Right atrium auricular region (tissue), 2 donors: ENCODE measurements at regions not wholly inside any gene's neighbourhood (a gene's known extent, or its start where the extent isn't known, plus 50 kb on each side); places are given as distances from the start of the nearest gene placed in this dataset.
"Not testable (repeated sequence)": the region's sequence is repeated elsewhere in the genome, so short reads cannot be mapped to it uniquely, and the experiment has no call there.

Source experiments
- DNase-seq: peaks from one replicate; pipeline ENCODE4 v3.0.0-alpha.2; 2019; ENCODE audit warnings: low spot score
- H3K27ac ChIP-seq, 2 donors: fragments of 200-600 bp; sonication (generic); 1 replicate in 1 of 2; 2 replicates in 1 of 2; pipeline ENCODE4 v1.5.1; 2016 to 2019
- H3K27me3 ChIP-seq, 2 donors: fragments of 200-600 bp; sonication (generic); one replicate each; pipeline versions ENCODE4 v1.5.1 to v1.6.0; 2017 to 2019
- H3K36me3 ChIP-seq: fragments of 200-600 bp; sonication (generic); one replicate; pipeline ENCODE4 v1.5.1; 2016
- H3K4me1 ChIP-seq, 2 donors: fragments of 200-600 bp; sonication (generic); one replicate each; pipeline versions ENCODE4 v1.5.1 to v1.6.0; 2017 to 2019
- H3K4me3 ChIP-seq, 2 donors: fragments of 200-600 bp; sonication (generic); 1 replicate in 1 of 2; 2 replicates in 1 of 2; pipeline ENCODE4 v1.5.1; 2017 to 2019; ENCODE audit warnings: mild to moderate bottlenecking in 1 of 2, moderate library complexity in 1 of 2
- H3K9me3 ChIP-seq, 2 donors: fragments of 200-600 bp; sonication (generic); one replicate each; pipeline ENCODE4 v1.5.1; 2019
- CTCF ChIP-seq, 2 donors: fragments of 200-600 bp; sonication (generic); IDR thresholded peaks; one replicate each; pipeline ENCODE4 v1.5.1; 2019; ENCODE audit warnings: antibody characterized with exemption in 2 of 2

GRCh38 chr11:98507208-98507607 is 513.5 kb upstream of the CNTN5 start:
- Histone ChIP-seq H3K9me3 (peaks cover 0 to 10% of the 10 kb centered on the region in 2 donors), H3K27me3 (no peaks in the 10 kb centered on the region), H3K36me3 (no peaks in the 10 kb centered on the region), H3K27ac (no peak overlapping the region), H3K4me3 (no peak overlapping the region), H3K4me1 (no peaks in the 10 kb centered on the region)
- DNase-seq = no peak
- TF ChIP-seq CTCF (IDR thresholded peaks at IDR 0.05) = no peak

- Histone ChIP-seq H3K4me3 (no peak overlapping the region), H3K27me3 (no peaks in the 10 kb centered on the region), H3K36me3 (no peaks in the 10 kb centered on the region), H3K4me1 (no peaks in the 10 kb centered on the region), H3K27ac (no peak overlapping the region), H3K9me3 (no peaks in the 10 kb centered on the region)
- no peak for DNase-seq
- TF ChIP-seq CTCF (IDR thresholded peaks at IDR 0.05) = no peak
Measured at GRCh38 chr11:98512938-98513337, 507.8 kb upstream of the CNTN5 start.

- DNase-seq = no peak
- Histone ChIP-seq H3K36me3 (no peaks in the 10 kb centered on the region), H3K27me3 (no peaks in the 10 kb centered on the region), H3K9me3 (no peaks in the 10 kb centered on the region), H3K27ac (no peak overlapping the region), H3K4me1 (no peaks in the 10 kb centered on the region), H3K4me3 (no peak overlapping the region)
- TF ChIP-seq CTCF (IDR thresholded peaks at IDR 0.05) = no peak
Measured at GRCh38 chr11:98531576-98531975, 489.2 kb upstream of the CNTN5 start.

GRCh38 chr11:98536023-98536422 is 484.7 kb upstream of the CNTN5 start:
- Histone ChIP-seq H3K4me3 (no peak overlapping the region), H3K4me1 (no peaks in the 10 kb centered on the region), H3K9me3 (no peaks in the 10 kb centered on the region), H3K27me3 (no peaks in the 10 kb centered on the region), H3K27ac (no peak overlapping the region), H3K36me3 (no peaks in the 10 kb centered on the region)
- TF ChIP-seq CTCF (IDR thresholded peaks at IDR 0.05) = no peak
- DNase-seq = no peak

- not testable (repeated sequence) for H3K9me3 ChIP-seq, DNase-seq, H3K27ac ChIP-seq, H3K4me3 ChIP-seq, H3K27me3 ChIP-seq, H3K36me3 ChIP-seq, H3K4me1 ChIP-seq
Measured at GRCh38 chr11:98538358-98538757, 482.4 kb upstream of the CNTN5 start.

GRCh38 chr11:98545544-98546175 is 475.1 kb upstream of the CNTN5 start:
- Histone ChIP-seq H3K36me3 (no peaks in the 10 kb centered on the region), H3K4me1 (no peaks in the 10 kb centered on the region), H3K4me3 (no peak overlapping the region), H3K27me3 (no peaks in the 10 kb centered on the region), H3K9me3 (no peaks in the 10 kb centered on the region), H3K27ac (no peak overlapping the region)
- no peak for DNase-seq
- no peak for TF ChIP-seq CTCF (IDR thresholded peaks at IDR 0.05)
